ENCODE measurements at regions not wholly inside any gene's neighbourhood (a gene's known extent, or its start where the extent isn't known, plus 50 kb on each side); places are given as distances from the start of the nearest gene placed in this dataset.

DNA sequence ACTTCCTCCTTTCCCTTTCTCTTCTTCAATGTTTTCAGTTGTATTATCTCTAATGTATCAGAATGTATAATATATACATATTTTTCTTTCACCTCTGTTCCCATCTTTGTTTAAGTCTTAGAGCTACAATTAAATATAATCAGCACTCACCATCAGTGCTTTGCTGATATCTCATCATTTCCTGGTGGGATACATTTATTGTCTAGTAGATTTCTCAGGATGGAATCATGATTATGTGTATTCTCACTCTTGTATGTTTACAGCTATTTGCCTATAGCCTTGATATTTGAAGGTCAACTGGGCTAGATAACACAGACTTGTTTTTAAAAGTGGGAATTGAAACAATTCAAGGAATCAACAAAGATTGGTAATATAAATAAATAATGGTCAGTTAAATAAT, 124.9 kb upstream of the EEA1 start:
- TF ChIP-seq, protein P1, sequence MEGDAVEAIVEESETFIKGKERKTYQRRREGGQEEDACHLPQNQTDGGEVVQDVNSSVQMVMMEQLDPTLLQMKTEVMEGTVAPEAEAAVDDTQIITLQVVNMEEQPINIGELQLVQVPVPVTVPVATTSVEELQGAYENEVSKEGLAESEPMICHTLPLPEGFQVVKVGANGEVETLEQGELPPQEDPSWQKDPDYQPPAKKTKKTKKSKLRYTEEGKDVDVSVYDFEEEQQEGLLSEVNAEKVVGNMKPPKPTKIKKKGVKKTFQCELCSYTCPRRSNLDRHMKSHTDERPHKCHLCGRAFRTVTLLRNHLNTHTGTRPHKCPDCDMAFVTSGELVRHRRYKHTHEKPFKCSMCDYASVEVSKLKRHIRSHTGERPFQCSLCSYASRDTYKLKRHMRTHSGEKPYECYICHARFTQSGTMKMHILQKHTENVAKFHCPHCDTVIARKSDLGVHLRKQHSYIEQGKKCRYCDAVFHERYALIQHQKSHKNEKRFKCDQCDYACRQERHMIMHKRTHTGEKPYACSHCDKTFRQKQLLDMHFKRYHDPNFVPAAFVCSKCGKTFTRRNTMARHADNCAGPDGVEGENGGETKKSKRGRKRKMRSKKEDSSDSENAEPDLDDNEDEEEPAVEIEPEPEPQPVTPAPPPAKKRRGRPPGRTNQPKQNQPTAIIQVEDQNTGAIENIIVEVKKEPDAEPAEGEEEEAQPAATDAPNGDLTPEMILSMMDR (IDR thresholded peaks at IDR 0.05; ENCODE audit: low read depth, low read length, poor library complexity, severe bottlenecking) = no peak
- TF ChIP-seq EZH2phosphoT487 (IDR thresholded peaks at IDR 0.05; ENCODE audit: borderline replicate concordance, low read length) = no peak

All from DOHH2 (cell line).